Trophoblast cell (in vitro differentiated cells and primary cell): ENCODE measurements at regions not wholly inside any gene's neighbourhood (a gene's known extent, or its start where the extent isn't known, plus 50 kb on each side); places are given as distances from the start of the nearest gene placed in this dataset.

Experiments
- DNase-seq, 2 donors: peaks; one replicate each; pipeline ENCODE4 v3.0.0-alpha.2; 2016
- H2AFZ ChIP-seq: 2 replicates; pipeline ENCODE4 v1.6.1; 2013; ENCODE audit warnings: low read length, moderate library complexity, mild to moderate bottlenecking; ENCODE audit not compliant: insufficient read depth, poor library complexity
- H2AK5ac ChIP-seq: 2 replicates; pipeline ENCODE4 v1.6.1; 2013; ENCODE audit warnings: mild to moderate bottlenecking, low read length
- H2BK120ac ChIP-seq: 2 replicates; pipeline ENCODE4 v1.6.1; 2013; ENCODE audit warnings: low read length, mild to moderate bottlenecking, moderate library complexity; ENCODE audit not compliant: insufficient read depth, poor library complexity
- H2BK12ac ChIP-seq: 2 replicates; pipeline ENCODE4 v1.6.1; 2013; ENCODE audit warnings: mild to moderate bottlenecking, low read length, moderate library complexity
- H2BK5ac ChIP-seq: 2 replicates; pipeline ENCODE4 v1.6.1; 2013; ENCODE audit warnings: low read length, low read depth, moderate library complexity, mild to moderate bottlenecking; ENCODE audit not compliant: poor library complexity
- H3K14ac ChIP-seq: 2 replicates; pipeline ENCODE4 v1.6.1; 2013; ENCODE audit warnings: mild to moderate bottlenecking, low read length
- H3K18ac ChIP-seq: 2 replicates; pipeline ENCODE4 v1.6.1; 2013; ENCODE audit warnings: mild to moderate bottlenecking, low read length
- H3K23ac ChIP-seq: 2 replicates; pipeline ENCODE4 v1.6.1; 2013; ENCODE audit warnings: low read length
- H3K27ac ChIP-seq: 2 replicates; pipeline ENCODE4 v1.5.1; 2013; ENCODE audit warnings: low read depth, mild to moderate bottlenecking, inconsistent platforms, low read length, moderate library complexity
- H3K27me3 ChIP-seq: 2 replicates; pipeline ENCODE4 v1.6.1; 2013; ENCODE audit warnings: inconsistent platforms, mild to moderate bottlenecking, low read length, moderate library complexity; ENCODE audit not compliant: insufficient read depth
- H3K36me3 ChIP-seq, 2 experiments: 1 replicate in 1 of 2; 2 replicates in 1 of 2; pipeline ENCODE4 v1.6.1; 2013; ENCODE audit warnings: low read length in 2 of 2, mild to moderate bottlenecking in 2 of 2, moderate library complexity in 1 of 2; ENCODE audit not compliant: insufficient read depth in 2 of 2, control insufficient read depth in 1 of 2
- H3K4ac ChIP-seq: 2 replicates; pipeline ENCODE4 v1.6.1; 2013; ENCODE audit warnings: low read depth, mild to moderate bottlenecking, low read length, moderate library complexity
- H3K4me1 ChIP-seq, 2 experiments: 1 replicate in 1 of 2; 2 replicates in 1 of 2; pipeline ENCODE4 v1.6.1; 2013; ENCODE audit warnings: low read length in 2 of 2, mild to moderate bottlenecking in 2 of 2, moderate library complexity in 1 of 2; ENCODE audit not compliant: insufficient read depth in 2 of 2, control insufficient read depth in 1 of 2
- H3K4me2 ChIP-seq: 2 replicates; pipeline ENCODE4 v1.6.1; 2013; ENCODE audit warnings: inconsistent platforms, mild to moderate bottlenecking, low read length, moderate library complexity
- H3K4me3 ChIP-seq: 2 replicates; pipeline ENCODE4 v1.5.1; 2013; ENCODE audit warnings: mild to moderate bottlenecking, low read depth, low read length, inconsistent platforms
- H3K79me1 ChIP-seq: one replicate; pipeline ENCODE4 v1.6.1; 2013; ENCODE audit warnings: low read length
- H3K79me2 ChIP-seq: 2 replicates; pipeline ENCODE4 v1.6.1; 2013; ENCODE audit warnings: low read length, mild to moderate bottlenecking; ENCODE audit not compliant: control insufficient read depth, insufficient read depth, poor library complexity
- H3K9ac ChIP-seq: 2 replicates; pipeline ENCODE4 v1.6.1; 2013; ENCODE audit warnings: mild to moderate bottlenecking, low read length
- H3K9me3 ChIP-seq: 2 replicates; pipeline ENCODE4 v1.6.1; 2013; ENCODE audit warnings: low read depth, mild to moderate bottlenecking, control low read depth, inconsistent platforms, low read length; ENCODE audit not compliant: insufficient read depth
- H4K12ac ChIP-seq: 2 replicates; pipeline ENCODE4 v1.6.1; 2013; ENCODE audit warnings: low read depth, mild to moderate bottlenecking, low read length, moderate library complexity
- H4K8ac ChIP-seq: 2 replicates; pipeline ENCODE4 v1.6.1; 2013; ENCODE audit warnings: low read depth, mild to moderate bottlenecking, low read length, moderate library complexity
- H4K91ac ChIP-seq: one replicate; pipeline ENCODE4 v1.6.1; 2013; ENCODE audit warnings: low read depth, mild to moderate bottlenecking, low read length, moderate library complexity
- WGBS: extraction: QIAGEN DNeasy Blood & Tissue Kit; methylation state at CpG from one replicate; pipeline ENCODE4 v1.1.7; 2013; ENCODE audit warnings: missing lambda C conversion rate; ENCODE audit not compliant: insufficient read length, insufficient coverage; ENCODE audit errors: extremely low coverage; 5-methylcytosine and 5-hydroxymethylcytosine counted together

DNA sequence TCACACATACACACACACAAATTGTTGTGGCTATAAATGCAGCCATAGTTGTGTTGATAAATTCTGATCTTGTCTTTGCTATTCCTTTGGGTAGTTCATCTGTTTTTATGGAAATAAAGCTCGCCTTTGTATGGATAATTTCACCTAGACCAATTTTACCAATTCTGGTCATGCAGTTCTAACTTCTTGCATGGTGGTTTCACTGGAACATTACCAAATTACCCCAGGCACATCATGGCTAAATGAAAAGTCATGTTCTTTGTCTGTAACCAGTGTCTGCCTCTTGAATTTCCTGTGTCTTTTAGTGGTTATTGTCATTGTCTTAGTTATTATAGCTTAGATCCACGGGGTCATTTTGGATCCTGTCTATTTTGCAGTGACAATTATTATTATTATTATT lies 50.3 kb upstream of the TMC1 start:
- no peak overlapping the region for H3K18ac ChIP-seq
- no peaks in the 10 kb centered on the region for H3K36me3 ChIP-seq
- H3K4me1 ChIP-seq: no peaks in the 10 kb centered on the region
- H2BK120ac ChIP-seq: no peak overlapping the region
- H3K79me2 ChIP-seq: no peaks in the 10 kb centered on the region
- H3K4me2 ChIP-seq: no peak overlapping the region
- no peaks in the 10 kb centered on the region for H3K79me1 ChIP-seq
- no peak overlapping the region for H3K14ac ChIP-seq
- H2BK12ac ChIP-seq: no peak overlapping the region
- no peaks in the 10 kb centered on the region for H3K27me3 ChIP-seq
- H3K9me3 ChIP-seq: no peaks in the 10 kb centered on the region
- H4K12ac ChIP-seq: no peak overlapping the region
- H3K4me3 ChIP-seq: no peak overlapping the region
- no peak overlapping the region for H3K23ac ChIP-seq
- WGBS: no CpG with 5 or more reads among the region's 2 CpGs
- no peak for DNase-seq
- no peak overlapping the region for H4K8ac ChIP-seq
- no peak overlapping the region for H2AK5ac ChIP-seq
- H4K91ac ChIP-seq: no peak overlapping the region
- no peak overlapping the region for H3K27ac ChIP-seq
- no peak overlapping the region for H2AFZ ChIP-seq
- no peak overlapping the region for H2BK5ac ChIP-seq
- no peak overlapping the region for H3K9ac ChIP-seq
- no peak overlapping the region for H3K4ac ChIP-seq

DNA sequence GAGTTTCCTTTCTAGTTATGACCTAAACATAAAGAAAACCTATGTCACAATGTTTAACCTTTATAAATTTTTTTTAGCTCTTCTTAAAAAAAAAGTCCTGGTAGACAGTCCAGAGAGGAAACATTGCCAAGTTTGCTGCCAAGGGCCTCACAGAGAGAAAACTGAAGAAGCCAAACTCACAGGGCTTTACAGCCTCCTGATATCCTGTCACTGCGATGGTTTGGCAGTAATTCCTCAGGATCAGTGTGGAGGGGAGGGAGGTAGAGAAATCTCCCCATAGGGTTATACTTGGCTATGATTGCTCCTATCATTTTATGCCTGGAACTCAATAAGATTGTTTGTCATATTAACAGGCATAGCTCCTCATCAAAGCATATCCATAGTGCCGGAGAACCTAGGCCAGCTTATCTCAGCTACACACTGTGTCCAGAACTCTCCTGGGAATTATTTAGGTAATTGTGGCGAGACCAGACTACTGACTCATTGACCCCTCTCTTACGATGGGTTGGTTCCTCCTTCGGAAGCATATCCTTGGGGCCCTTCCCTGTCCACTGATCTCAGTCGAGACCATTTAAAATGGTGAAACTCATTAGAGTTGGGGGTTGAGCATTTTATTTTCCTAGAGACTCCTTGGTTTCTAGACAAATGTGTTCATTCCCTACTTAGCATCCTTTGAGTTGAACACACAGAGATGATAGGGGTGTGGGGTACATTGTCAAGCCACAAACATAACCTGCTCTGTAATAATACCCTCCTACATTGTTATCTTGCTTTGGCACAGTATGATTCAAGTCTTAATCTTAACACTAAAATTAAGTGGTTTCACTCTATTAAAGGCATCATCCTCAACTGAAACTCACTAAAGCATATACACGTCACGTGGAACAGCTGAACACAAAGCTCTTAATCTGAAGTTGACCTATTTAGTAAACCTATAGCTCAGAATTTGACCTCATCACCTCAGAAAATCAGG lies 53.4 kb upstream of the TMC1 start:
- Histone ChIP-seq H3K36me3 (no peaks in the 10 kb centered on the region), H2AK5ac (no peak overlapping the region), H3K27ac (no peak overlapping the region), H2BK120ac (no peak overlapping the region), H3K4ac (no peak overlapping the region), H3K4me1 (no peaks in the 10 kb centered on the region), H2BK5ac (no peak overlapping the region), H2AFZ (no peak overlapping the region), H3K23ac (no peak overlapping the region), H3K9me3 (no peaks in the 10 kb centered on the region), H3K4me3 (no peak overlapping the region), H3K9ac (no peak overlapping the region), H2BK12ac (no peak overlapping the region), H3K79me2 (no peaks in the 10 kb centered on the region), H3K14ac (no peak overlapping the region), H4K91ac (no peak overlapping the region), H3K27me3 (no peaks in the 10 kb centered on the region), H3K79me1 (no peaks in the 10 kb centered on the region), H4K8ac (no peak overlapping the region), H3K4me2 (no peak overlapping the region), H4K12ac (no peak overlapping the region), H3K18ac (no peak overlapping the region)
- no peak for DNase-seq
- WGBS: no CpG with 5 or more reads among the region's 8 CpGs

- Histone ChIP-seq H3K27me3 (no peaks in the 10 kb centered on the region), H2BK12ac (no peak overlapping the region), H3K4me1 (no peaks in the 10 kb centered on the region), H3K18ac (no peak overlapping the region), H3K23ac (no peak overlapping the region), H3K79me1 (no peaks in the 10 kb centered on the region), H3K14ac (no peak overlapping the region), H3K4me2 (no peak overlapping the region), H3K36me3 (no peaks in the 10 kb centered on the region), H4K12ac (no peak overlapping the region), H2AK5ac (no peak overlapping the region), H3K4me3 (no peak overlapping the region), H4K8ac (no peak overlapping the region), H2BK5ac (no peak overlapping the region), H3K79me2 (no peaks in the 10 kb centered on the region), H2BK120ac (no peak overlapping the region), H3K9ac (no peak overlapping the region), H3K9me3 (no peaks in the 10 kb centered on the region), H3K27ac (no peak overlapping the region), H2AFZ (no peak overlapping the region), H3K4ac (no peak overlapping the region), H4K91ac (no peak overlapping the region)
- no CpG with 5 or more reads among the region's 3 CpGs for WGBS
- DNase-seq: no peak
Observed at GRCh38 chr9:72465593-72465984, 55.8 kb upstream of the TMC1 start.

DNA sequence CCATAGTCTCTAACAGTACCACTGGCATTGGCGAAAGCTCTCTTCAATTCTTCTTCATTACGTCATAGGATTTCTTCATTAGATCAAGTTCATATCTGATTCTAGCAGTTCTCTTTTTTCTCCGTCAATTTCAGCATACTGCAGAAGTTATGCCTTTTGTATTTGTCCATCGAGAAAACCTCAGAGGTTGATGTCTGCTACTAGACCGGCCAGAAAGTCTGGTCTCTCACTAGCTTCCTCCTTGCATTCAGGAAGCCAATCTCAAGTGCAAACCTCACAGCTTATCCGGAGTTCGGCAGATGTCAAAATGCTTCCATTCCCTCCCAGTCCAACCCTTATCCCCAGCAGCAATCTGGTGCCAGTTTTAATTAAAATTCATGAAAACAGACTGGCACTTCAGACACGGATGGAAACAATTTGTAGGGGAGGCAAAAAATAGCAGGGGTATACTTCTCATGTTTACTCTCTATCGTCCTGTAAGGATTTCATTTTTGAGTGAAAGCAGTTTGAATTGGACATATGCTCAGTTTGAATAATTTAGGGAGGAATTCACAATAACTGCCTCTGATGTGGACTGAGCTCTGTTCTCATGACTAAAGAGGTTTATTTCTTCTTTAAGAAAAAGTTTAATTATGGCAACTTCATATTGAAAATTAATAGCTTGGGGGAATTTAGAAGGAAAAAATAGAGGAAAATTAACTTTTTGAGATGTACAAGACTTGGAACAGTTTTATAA lies 56.4 kb upstream of the TMC1 start:
- Histone ChIP-seq H2BK120ac (no peak overlapping the region), H3K4me1 (no peaks in the 10 kb centered on the region), H3K27ac (no peak overlapping the region), H3K4ac (no peak overlapping the region), H3K18ac (no peak overlapping the region), H4K12ac (no peak overlapping the region), H2BK12ac (no peak overlapping the region), H3K36me3 (no peaks in the 10 kb centered on the region), H3K9ac (no peak overlapping the region), H2AK5ac (no peak overlapping the region), H3K4me3 (no peak overlapping the region), H3K4me2 (no peak overlapping the region), H2BK5ac (no peak overlapping the region), H3K23ac (no peak overlapping the region), H4K8ac (no peak overlapping the region), H3K79me1 (no peaks in the 10 kb centered on the region), H3K27me3 (no peaks in the 10 kb centered on the region), H3K14ac (peak overlapping the region; percentile 44), H3K9me3 (no peaks in the 10 kb centered on the region), H4K91ac (no peak overlapping the region), H3K79me2 (no peaks in the 10 kb centered on the region), H2AFZ (no peak overlapping the region)
- WGBS: no CpG with 5 or more reads among the region's 9 CpGs
- DNase-seq: peak in 1 of 2 donors; percentile 53
